GM12872 (cell line): ENCODE measurements at regions not wholly inside any gene's neighbourhood (a gene's known extent, or its start where the extent isn't known, plus 50 kb on each side); places are given as distances from the start of the nearest gene placed in this dataset.

Source experiments
- TF ChIP-seq, protein P1 (sequence below): IDR thresholded peaks from 3 replicates; pipeline ENCODE4 v1.5.1; 2011; ENCODE audit warnings: low read depth, mild to moderate bottlenecking, low read length, moderate library complexity; ENCODE audit not compliant: insufficient read depth

DNA sequence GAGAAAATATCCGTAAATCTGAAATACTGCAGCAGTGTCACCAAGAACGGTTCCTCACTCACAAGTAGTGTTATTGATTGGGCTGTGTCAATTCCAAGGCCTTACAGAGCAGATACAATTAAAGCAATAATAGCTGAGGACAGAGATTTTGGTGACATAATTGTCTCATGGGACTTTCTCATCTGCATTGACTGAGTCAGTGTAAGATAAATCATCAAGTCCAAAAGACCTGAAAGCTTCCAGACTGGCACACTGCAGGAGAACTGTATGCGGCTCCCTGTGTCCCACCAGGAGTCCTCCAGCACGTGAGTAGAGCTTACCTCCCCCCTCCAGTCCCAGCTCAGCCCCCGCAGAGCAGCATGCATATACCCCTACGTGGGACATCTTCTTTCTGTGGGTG is 655.2 kb upstream of the ARID1B start:
- TF ChIP-seq, protein P1, sequence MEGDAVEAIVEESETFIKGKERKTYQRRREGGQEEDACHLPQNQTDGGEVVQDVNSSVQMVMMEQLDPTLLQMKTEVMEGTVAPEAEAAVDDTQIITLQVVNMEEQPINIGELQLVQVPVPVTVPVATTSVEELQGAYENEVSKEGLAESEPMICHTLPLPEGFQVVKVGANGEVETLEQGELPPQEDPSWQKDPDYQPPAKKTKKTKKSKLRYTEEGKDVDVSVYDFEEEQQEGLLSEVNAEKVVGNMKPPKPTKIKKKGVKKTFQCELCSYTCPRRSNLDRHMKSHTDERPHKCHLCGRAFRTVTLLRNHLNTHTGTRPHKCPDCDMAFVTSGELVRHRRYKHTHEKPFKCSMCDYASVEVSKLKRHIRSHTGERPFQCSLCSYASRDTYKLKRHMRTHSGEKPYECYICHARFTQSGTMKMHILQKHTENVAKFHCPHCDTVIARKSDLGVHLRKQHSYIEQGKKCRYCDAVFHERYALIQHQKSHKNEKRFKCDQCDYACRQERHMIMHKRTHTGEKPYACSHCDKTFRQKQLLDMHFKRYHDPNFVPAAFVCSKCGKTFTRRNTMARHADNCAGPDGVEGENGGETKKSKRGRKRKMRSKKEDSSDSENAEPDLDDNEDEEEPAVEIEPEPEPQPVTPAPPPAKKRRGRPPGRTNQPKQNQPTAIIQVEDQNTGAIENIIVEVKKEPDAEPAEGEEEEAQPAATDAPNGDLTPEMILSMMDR: no peak

DNA sequence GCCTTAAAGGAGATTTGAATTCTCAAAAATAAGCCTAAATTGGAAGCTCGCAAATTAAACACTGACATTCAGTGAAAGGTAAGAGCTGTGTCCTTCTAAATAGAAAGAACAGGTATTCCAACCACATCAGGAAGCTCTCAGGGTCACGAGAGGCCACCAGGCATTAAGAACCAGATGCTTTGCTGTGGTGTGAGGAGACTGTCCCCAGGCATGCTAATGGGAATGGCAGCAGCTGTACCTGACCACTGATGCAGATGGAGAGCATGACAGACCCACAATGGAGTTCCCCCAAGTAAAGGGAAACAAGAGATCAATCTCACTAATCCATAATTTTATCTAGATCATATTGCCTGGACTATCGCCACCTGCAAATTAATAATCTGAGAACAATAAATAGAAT is 658.9 kb upstream of the NOX3 start:
- TF ChIP-seq, protein P1: no peak

DNA sequence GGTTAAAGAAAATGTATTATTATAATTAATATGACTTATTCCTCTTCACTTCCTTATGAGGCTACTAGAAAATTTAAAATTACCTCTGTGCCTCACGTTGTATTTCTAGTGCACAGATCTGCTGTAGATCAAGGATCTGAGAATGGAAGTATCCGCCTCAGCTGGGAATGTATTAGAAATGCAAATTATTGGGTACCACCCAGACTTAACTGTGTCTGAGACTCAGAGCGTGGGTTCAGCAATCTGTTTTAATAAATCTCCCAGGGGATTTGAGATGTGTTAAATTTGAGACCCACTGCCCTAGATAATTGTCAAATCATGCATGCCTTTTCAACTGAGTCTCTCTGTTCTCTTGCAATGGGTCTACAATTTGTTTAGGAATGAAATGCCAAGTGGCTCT is 658.0 kb upstream of the NOX3 start:
- TF ChIP-seq, protein P1: no peak

DNA sequence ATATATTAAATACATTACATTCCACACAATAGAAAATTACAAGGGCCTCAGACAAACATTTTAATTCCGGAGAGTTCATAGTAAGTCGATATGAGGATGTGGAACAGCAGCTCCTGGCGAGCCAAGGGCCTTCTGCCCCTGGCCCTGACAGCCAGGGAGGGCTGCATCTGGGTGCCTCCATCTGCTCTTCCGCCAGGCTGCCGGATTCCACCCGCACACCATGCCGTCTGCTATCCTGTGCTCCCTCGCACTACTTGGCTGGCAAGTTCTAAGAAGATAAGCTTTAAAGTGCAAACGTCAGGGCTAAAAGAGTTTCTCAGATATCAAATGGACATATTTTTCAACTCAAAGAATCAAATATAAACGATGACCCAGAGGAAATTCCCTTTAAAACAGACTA is 656.3 kb upstream of the NOX3 start:
- TF ChIP-seq, protein P1: no peak

DNA sequence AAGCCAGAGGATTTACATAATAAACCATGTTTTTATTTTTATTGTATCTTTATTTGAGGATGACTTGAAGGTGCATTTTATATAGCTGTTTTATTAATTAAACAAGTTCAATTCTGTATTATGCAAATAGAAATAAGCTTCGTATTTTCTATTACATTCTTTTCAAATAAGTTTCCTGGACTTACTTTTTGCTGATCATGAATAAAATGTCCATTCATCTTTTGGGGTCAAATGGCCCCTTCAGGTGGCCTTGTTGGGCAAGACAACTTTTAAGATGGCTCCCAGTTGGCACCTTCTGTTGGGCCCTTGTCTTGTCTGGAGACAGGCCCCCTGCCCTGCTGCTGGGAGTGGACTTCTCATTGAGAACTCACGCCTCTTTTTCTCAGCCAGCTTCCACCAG is 654.6 kb upstream of the NOX3 start:
- TF ChIP-seq, protein P1: no peak

DNA sequence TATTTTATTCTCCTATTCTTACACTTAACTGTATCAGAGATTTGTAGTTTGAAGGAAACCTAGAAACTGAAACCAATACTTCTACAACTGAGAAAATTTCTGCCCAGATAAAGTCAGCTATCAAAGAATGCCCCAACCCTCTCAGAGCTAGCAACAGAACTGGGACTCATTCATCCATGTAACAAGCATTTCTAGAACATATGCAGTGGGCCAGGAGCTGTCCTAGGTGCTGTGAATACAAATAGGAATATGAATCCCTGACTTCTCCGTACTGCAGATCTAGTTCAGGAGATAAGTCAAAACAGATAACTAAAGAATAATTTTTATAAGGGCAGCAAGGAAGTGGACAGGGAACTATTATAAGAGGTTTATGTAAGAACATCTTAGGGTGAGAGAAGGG is 654.1 kb upstream of the NOX3 start:
- TF ChIP-seq, protein P1: no peak

DNA sequence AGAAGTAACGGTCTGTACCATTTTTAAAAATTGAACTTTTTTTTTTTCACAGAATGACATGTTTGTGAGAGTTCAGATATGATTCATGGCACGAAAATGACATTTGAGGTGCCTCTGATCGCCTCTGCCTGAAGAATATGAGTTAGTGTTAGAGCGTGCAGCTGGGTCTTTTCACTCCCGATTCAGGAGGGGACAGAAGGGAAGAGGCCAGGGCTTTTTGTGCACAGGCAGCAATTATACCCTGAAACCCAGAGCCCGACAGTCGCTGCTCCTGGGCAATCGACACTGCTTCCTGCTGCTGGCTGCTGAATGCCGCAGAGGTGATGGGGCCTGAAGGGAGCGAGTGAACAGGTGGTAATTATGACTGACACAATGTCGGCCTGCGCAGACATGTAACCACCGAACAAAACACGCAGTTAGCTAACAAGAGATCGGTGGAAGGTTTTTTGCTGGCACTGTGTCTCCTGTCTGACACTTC is 652.0 kb upstream of the NOX3 start:
- TF ChIP-seq, protein P1: no peak

DNA sequence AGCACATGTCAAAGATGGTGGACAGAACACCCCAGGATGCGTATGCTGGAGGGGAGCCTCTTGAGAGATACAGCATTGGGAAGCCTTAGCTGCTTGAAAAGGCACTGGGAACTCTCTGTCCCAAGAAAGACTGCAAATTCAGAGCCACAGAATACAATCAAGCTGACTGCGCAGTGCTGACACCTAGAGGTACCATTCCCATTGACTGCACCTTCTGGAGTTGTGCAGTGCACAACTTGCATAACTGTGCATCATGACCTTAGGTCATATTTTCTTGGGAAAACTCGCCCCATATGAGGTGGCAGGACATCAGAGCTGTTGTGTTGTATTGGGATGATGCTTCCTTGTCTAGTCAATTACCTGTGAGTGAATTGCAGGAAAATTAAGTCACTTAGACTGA is 646.5 kb upstream of the NOX3 start:
- TF ChIP-seq, protein P1: peak; percentile 53
